Colon (tissue), 2 donors: ENCODE measurements at regions not wholly inside any gene's neighbourhood (a gene's known extent, or its start where the extent isn't known, plus 50 kb on each side); places are given as distances from the start of the nearest gene placed in this dataset.

ENCODE experiments used
- FAIRE-seq: peaks from 2 replicates; lab custom pipeline; 2012; peaks lifted over from hg19 to GRCh38; lab: Jason Lieb, UNC
- donor health status: control.
- donor health status: control.

DNA sequence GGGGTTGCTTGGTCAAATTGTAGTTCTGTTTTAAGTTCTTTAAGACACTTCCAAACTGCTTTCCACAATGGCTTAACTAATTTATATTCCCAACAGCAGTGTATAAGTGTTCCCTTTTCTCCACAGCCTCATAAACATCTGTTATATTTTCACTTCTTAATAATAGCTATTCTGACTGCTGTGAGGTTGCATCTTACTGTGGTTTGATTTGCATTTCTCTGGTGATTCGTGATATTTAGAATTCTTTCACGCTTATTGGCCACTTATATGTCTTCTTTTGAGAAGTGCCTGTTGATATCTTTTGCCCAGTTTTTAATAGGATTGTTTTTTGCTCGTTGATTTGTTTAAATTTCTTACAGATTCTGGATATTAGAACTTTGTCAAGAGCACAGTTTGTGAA is 278.6 kb upstream of the ITM2A start:
- no peak for FAIRE-seq

DNA sequence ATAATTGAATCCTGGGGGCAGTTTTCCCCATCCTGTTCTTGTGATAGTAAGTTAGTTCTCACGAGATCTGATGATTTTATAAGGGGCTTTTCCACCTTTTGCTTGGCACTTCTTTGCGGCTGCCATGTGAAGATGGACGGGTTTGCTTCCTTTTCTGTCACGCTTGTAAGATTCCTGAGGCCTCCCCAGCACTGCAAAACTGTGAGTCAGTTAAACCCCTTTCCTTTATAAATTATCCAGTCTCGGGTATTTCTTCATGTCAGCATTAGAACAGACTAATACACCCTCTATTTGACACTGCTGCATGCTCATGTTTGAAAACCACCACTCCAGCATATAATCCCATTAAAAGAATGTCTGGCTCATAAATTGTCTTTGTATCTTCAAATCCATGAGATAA is 264.4 kb upstream of the ITM2A start:
- FAIRE-seq = no peak

GRCh38 chrX:79630033-79631009 is 263.2 kb upstream of the ITM2A start:
- no peak for FAIRE-seq

DNA sequence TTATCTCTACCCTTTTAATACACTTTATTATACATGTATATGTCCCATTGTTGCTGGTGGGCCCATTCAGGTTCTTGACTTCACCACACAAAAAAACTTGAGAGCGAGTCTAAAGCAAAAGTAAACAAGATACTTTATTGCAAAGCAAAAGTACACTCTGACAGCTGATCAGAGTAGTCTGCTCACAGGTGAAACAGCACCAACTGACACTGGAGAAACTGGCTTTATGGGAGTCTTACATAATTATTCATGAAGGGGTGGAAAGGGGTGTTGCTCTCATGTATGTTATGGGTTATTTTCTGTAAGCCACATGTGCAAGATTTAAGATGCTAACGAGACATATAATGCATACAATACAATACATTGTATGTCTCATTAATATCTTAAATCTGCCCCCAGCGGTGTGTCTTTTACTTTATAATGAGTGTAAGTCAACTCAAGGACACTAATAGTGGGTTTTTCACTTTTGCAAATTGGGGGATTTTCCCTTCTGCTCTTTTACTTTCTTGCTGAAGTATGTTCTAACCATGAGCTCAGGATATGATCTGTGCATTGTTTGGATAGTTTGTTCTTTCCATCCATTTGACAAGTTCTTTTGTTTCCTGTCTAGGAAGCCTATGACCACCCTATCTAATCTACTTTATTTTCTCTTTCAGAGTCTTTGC is 256.1 kb upstream of the ITM2A start:
- FAIRE-seq = no peak

DNA sequence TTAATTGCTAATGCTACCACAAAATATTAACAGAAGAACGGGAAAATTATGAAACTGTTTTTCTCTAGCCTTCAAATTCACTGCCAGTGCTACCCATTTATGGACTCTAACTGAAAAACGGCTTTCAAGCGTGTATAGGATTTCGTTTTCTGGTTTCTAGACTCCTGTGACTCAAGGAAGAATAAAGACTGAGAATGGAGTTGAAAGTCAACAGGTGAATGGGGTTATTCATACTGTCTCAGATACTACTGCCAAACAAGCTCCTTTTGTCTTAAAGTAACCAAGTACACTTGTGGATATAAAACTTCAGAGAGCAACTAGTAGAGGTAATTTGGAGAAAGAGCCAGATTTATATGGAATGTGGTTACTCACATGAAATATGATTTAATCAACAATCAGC is 251.1 kb upstream of the ITM2A start:
- FAIRE-seq = no peak

GRCh38 chrX:79604364-79604763 is 237.2 kb upstream of the ITM2A start:
- FAIRE-seq = no peak

DNA sequence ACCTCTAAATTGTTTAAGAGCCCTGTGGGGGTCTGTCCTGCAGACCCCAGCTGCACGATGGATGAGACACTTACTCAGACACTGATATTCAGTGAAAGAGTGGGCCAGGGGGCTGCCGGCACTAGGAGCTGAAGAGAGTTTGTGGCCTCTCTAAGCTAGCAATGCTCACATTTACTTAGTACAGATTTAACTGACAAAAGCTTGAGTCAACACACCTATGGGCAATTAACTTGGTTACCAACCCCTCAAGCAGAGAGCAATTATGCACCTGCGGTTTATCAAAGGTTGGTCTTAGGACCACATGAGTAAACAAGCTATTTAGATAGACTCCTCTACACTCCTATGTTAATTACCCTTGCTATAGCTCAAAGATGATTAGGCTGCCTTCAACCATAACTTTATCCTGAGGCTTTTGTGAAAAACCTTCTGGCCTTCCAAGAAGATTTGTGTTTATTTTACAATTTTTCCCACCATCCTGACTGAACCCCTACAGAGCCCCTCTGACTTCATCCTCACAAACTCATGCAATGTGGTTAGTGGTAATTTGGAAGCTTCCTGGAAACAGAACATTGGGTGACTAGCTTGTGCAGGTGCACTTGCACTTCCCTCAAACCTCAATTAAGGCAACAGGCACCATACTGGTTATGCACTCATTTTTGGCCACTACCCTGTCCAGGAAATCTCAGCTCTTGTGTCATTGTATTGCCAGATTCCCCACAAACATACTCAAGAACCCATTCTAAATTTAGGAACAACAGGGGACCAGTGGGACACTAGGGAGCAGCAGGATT is 234.4 kb upstream of the ITM2A start:
- peak; percentile 61 for FAIRE-seq

GRCh38 chrX:79592259-79592658 is 225.1 kb upstream of the ITM2A start:
- no peak for FAIRE-seq

DNA sequence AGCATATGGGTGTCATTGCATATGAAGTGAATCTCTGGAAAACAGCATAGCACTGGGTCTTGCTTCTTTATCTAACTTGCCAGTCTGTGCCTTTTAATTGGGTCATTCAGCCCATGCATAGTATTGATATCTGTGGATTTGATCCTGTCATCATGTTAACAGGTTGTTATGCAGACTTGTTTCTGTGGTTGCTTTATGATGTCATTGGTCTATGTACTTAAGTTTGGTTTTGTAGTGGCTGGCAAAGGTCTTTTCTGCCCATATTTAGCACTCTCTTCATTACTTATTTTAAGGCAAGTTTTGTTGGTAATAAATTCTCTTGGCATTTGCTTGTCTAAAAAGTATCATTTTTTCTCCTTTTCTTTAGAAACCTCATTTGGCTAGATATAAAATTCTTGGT is 221.1 kb upstream of the ITM2A start:
- FAIRE-seq = peak; percentile 61

DNA sequence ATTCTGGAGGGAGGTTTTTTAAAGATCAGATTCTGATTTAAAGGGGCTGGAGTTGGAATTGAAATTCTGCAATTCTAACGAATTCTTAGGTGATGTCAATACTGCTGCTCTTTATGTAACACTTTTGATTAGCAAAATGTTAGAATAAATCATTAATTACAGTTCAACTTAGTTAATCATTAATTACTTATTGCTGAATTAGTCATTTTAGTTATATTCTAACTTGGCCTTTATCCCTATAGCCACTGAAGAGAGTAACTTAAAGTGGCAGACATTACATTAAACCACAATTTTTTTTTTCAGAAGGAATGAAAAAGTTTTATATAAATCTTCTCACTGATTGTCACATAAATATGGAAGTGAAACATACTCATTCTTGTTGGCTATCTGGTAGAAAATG is 206.6 kb upstream of the ITM2A start:
- FAIRE-seq = peak; percentile 80

DNA sequence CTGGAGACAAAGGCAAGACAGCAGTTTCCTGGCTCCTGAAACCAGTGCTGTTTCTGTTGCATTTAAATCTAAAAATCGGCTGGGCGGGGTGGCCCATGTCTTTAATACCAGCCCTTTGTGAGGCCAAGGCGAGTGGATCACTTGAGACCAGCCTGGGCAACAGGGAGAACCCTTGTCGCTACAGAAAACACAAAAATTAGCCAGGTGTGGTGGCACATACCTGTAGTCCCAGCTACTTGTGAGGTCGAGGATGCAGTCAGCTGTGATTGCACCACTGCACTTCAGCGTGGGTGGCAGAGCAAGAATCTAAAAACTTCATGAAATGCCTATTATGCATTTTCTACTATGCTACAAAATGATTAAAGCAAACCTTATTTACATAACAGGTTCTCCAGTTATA is 205.4 kb upstream of the ITM2A start:
- no peak for FAIRE-seq

DNA sequence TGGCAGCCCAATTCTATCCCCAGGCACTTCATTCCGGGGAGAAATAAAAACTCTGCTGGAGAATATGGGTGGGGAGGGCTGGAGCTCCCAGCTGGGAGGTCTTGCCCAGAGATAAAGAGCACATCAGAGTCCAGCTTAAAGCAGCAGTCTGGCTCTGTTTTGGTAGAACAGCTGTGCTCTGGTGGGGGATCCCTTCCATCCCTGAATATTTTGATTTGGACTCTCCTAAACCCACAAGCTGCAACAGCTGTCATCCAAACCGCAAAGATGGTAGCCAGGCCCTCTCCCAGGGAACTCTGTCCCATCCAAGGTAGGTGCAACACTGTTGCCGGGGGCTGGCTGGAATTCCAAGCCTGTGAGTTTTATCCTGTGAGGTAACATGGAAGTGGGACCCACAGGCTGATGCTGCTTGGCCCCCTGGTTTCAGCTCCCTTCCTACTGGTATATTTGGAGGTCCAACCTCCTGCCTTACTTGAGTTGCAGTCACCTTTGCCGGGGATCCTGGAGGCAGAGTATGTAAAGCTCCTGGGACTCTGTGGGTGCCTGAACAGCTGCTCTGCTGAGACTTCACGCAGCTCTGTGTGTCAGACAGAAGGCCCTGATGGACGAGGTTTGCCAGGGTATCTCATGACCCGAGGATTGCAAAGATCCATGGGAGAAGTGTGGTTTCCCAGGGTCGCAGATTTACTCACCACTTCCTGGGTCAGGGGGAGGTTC is 203.5 kb upstream of the ITM2A start:
- no peak for FAIRE-seq

DNA sequence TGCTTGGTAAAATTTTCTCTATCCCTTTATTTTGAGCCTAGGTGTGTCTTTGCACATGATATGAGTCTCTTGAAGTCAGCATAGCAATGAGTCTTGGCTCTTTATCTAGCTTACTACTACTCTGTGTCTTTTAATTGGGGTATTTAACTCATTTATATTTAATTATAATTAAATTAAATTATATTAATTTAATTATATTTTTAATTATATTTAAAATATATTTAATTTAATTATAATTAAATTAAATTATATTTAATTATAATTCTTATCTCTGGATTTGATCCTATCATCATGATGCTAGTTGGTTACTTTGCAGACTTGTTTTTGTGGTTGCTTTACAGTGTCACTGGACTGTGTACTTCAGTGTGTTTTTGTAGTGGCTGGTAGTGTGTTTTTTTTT is 201.2 kb upstream of the ITM2A start:
- FAIRE-seq = peak; percentile 96

DNA sequence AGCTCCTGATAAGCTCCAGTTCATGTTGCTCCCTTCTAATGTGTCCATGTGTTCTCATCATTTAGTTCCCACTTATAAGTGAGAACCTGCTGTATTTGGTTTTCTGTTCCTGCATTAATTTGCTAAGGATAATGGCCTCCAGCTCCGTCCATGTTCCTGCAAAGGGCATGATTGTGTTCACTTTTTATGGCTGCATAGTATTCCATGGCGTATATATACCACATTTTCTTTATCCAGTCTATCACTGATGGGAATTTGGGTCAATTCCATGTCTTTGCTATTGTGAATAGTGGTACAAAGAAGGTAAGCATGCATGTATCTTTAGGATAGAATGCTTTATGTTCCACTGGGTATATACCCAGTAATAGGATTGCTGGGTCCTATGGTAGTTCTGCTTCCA is 197.2 kb upstream of the ITM2A start:
- no peak for FAIRE-seq

GRCh38 chrX:79559290-79559689 is 192.2 kb upstream of the ITM2A start:
- peak; percentile 76 for FAIRE-seq

DNA sequence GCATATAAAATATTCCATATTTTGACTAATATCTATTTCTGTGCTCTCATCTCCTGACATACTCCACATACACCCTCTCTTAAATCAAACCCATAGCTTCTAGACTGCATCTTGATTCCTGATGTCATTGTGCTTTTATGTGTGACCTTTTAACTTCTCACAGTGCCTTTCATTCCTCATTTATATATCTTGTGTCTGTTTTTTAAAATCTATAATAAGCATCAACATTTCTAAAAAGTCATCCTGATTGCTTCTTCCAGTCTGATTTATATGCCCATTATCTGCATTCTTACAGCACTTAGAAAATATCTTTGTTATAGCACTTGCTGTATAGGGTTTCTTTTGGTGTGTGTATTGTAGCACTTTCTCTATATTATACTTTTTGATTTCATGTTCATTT is 190.1 kb upstream of the ITM2A start:
- no peak for FAIRE-seq

DNA sequence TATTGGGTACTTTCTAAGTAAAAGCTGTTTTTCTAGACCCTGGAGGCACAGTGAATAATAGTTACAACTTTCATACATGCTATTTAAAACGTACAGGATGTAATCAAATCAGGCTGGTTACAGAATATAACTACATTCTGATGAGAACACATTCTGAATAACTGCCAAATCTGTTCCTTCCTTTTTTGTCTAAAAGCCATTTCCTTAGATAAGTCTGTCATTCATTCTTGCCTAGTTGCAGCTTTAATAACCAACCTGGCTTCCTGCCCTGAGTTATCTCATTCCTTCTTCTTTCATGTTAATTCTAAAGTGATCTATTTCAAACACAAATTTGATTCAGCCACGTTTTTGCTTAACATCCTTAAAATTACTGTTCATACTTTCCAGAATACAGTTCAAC is 189.7 kb upstream of the ITM2A start:
- peak; percentile 47 for FAIRE-seq

GRCh38 chrX:79530310-79531108 is 163.4 kb upstream of the ITM2A start:
- FAIRE-seq = no peak

GRCh38 chrX:79524642-79525041 is 157.5 kb upstream of the ITM2A start:
- no peak for FAIRE-seq

GRCh38 chrX:79515529-79515928 is 148.4 kb upstream of the ITM2A start:
- no peak for FAIRE-seq

DNA sequence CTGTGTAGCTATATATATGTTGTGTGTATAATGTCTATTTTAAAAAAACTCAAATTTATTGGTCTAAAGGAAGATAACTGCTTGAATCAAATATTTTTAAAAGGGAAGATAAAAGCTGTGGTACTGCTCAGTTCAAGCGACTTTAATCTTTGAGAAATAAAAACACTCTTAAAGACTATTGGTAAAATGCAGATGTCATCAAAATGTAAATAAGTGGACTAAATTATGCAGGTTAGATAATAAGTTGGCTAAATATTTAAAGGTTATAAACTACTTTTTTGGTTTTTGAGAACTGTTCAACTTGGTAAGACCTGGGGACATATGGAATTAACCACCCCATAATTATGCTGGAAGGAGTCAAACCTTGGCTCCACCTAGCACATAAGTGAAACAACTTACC is 144.7 kb upstream of the ITM2A start:
- FAIRE-seq = peak; percentile 21
